ENCODE measurements at regions not wholly inside any gene's neighbourhood (a gene's known extent, or its start where the extent isn't known, plus 50 kb on each side); places are given as distances from the start of the nearest gene placed in this dataset.
"Not testable (repeated sequence)": the region's sequence is repeated elsewhere in the genome, so short reads cannot be mapped to it uniquely, and the experiment has no call there.

- no peak for DNase-seq (ENCODE audit: low spot score)
Observed at GRCh38 chr18:66440433-66440832, 163.5 kb downstream of the CDH19 start.

- no peak for DNase-seq (ENCODE audit: low spot score)
Observed at GRCh38 chr18:66439670-66440069, 164.2 kb downstream of the CDH19 start.

GRCh38 chr18:66438711-66439536, 165.0 kb downstream of the CDH19 start:
- DNase-seq (ENCODE audit: low spot score) = no peak

- DNase-seq (ENCODE audit: low spot score) = no peak
Observed at GRCh38 chr18:66432636-66433035, 171.3 kb downstream of the CDH19 start.

GRCh38 chr18:66428795-66429194, 175.1 kb downstream of the CDH19 start:
- DNase-seq (ENCODE audit: low spot score) = no peak

GRCh38 chr18:66419400-66419799, 184.5 kb downstream of the CDH19 start:
- DNase-seq (ENCODE audit: low spot score) = no peak

- no peak for DNase-seq (ENCODE audit: low spot score)
Observed at GRCh38 chr18:66410692-66411091, 193.2 kb downstream of the CDH19 start.

GRCh38 chr18:66395671-66396218, 208.1 kb downstream of the CDH19 start:
- no peak for DNase-seq (ENCODE audit: low spot score)

- DNase-seq (ENCODE audit: low spot score) = no peak
Observed at GRCh38 chr18:66393463-66393862, 210.4 kb downstream of the CDH19 start.

- no peak for DNase-seq (ENCODE audit: low spot score)
Observed at GRCh38 chr18:66377291-66377690, 226.6 kb downstream of the CDH19 start.

- DNase-seq (ENCODE audit: low spot score) = not testable (repeated sequence)
Observed at GRCh38 chr18:66375391-66375790, 228.5 kb downstream of the CDH19 start.

GRCh38 chr18:66346833-66347588, 256.9 kb downstream of the CDH19 start:
- no peak for DNase-seq (ENCODE audit: low spot score)

GRCh38 chr18:66344227-66344626, 259.7 kb downstream of the CDH19 start:
- DNase-seq (ENCODE audit: low spot score) = no peak

- no peak for DNase-seq (ENCODE audit: low spot score)
Observed at GRCh38 chr18:66342577-66342976, 261.3 kb downstream of the CDH19 start.

GRCh38 chr18:66334534-66334933, 269.4 kb downstream of the CDH19 start:
- DNase-seq (ENCODE audit: low spot score) = no peak

GRCh38 chr18:66329716-66330115, 274.2 kb downstream of the CDH19 start:
- no peak for DNase-seq (ENCODE audit: low spot score)

- DNase-seq (ENCODE audit: low spot score) = no peak
Observed at GRCh38 chr18:66328296-66328878, 275.5 kb downstream of the CDH19 start.

GRCh38 chr18:66325251-66325650, 278.6 kb downstream of the CDH19 start:
- no peak for DNase-seq (ENCODE audit: low spot score)

- DNase-seq (ENCODE audit: low spot score) = no peak
Observed at GRCh38 chr18:66324616-66325015, 279.3 kb downstream of the CDH19 start.

- no peak for DNase-seq (ENCODE audit: low spot score)
Observed at GRCh38 chr18:66317243-66318090, 286.4 kb downstream of the CDH19 start.

GRCh38 chr18:66316701-66317100, 287.2 kb downstream of the CDH19 start:
- no peak for DNase-seq (ENCODE audit: low spot score)

GRCh38 chr18:66300141-66300540, 303.7 kb downstream of the CDH19 start:
- DNase-seq (ENCODE audit: low spot score) = no peak

Data from kidney tubule cell (primary cell).